Calu3 (cell line): ENCODE measurements at regions not wholly inside any gene's neighbourhood (a gene's known extent, or its start where the extent isn't known, plus 50 kb on each side); places are given as distances from the start of the nearest gene placed in this dataset.
A peak's percentile ranks its signal among the peaks of the same experiment; 100 is the strongest.

ENCODE experiments used
- BruUV-seq: library from RNA; stranded (reverse); fragments of 400-500 nt; replicated peaks from 2 replicates; lab custom pipeline; 2021; lab: Mats Ljungman, UMichigan
- CTCF ChIA-PET: fragments of 300-600 bp; sonication (Branson Sonifier 250); formaldehyde crosslinking; loops from one replicate; lab custom pipeline; 2022; ENCODE audit warnings: antibody characterized with exemption; lab: Charles Lee
- DNase-seq: peaks from one replicate; pipeline ENCODE4 v3.0.0; 2022
- H3K27ac Mint-ChIP-seq: one replicate; pipeline ENCODE4 v1.8.0; 2022; ENCODE audit warnings: mixed read lengths; ENCODE audit not compliant: unreplicated experiment
- H3K27me3 Mint-ChIP-seq: one replicate; pipeline ENCODE4 v1.8.0; 2022; ENCODE audit warnings: mixed read lengths; ENCODE audit not compliant: unreplicated experiment
- H3K36me3 Mint-ChIP-seq: one replicate; pipeline ENCODE4 v1.8.0; 2022; ENCODE audit warnings: mild to moderate bottlenecking, moderate library complexity, mixed read lengths; ENCODE audit not compliant: insufficient read depth, unreplicated experiment
- H3K4me1 Mint-ChIP-seq: one replicate; pipeline ENCODE4 v1.8.0; 2022; ENCODE audit warnings: mild to moderate bottlenecking, low read depth, mixed read lengths; ENCODE audit not compliant: unreplicated experiment
- H3K4me3 Mint-ChIP-seq: one replicate; pipeline ENCODE4 v1.8.0; 2022; ENCODE audit warnings: mild to moderate bottlenecking, low read depth, moderate library complexity, mixed read lengths; ENCODE audit not compliant: unreplicated experiment
- H3K9me3 Mint-ChIP-seq: one replicate; pipeline ENCODE4 v1.8.0; 2022; ENCODE audit warnings: low read depth, mixed read lengths; ENCODE audit not compliant: unreplicated experiment
- intact Hi-C: fragments of 100-400 bp; cut with micrococcal nuclease; formaldehyde crosslinking; loops from one replicate; pipeline ENCODE4 v1.10.0; 2022; ENCODE audit not compliant: unreplicated experiment
- TF ChIP-seq, protein P1 (sequence below): fragments of 200-600 bp; IDR thresholded peaks from one replicate; pipeline ENCODE4 v1.8.0; 2022; ENCODE audit warnings: antibody characterized with exemption; ENCODE audit not compliant: unreplicated experiment

- Mint-ChIP-seq H3K4me1 (peaks cover 8% of the 10 kb centered on the region), H3K4me3 (no peak overlapping the region), H3K27ac (no peak overlapping the region), H3K27me3 (no peaks in the 10 kb centered on the region), H3K9me3 (peaks cover 2% of the 10 kb centered on the region), H3K36me3 (no peaks in the 10 kb centered on the region)
- CTCF ChIA-PET, result no interaction called here
- no peak for DNase-seq
- intact Hi-C loops, result no loop called here
- BruUV-seq, result no TSS peak
- TF ChIP-seq, protein P1, sequence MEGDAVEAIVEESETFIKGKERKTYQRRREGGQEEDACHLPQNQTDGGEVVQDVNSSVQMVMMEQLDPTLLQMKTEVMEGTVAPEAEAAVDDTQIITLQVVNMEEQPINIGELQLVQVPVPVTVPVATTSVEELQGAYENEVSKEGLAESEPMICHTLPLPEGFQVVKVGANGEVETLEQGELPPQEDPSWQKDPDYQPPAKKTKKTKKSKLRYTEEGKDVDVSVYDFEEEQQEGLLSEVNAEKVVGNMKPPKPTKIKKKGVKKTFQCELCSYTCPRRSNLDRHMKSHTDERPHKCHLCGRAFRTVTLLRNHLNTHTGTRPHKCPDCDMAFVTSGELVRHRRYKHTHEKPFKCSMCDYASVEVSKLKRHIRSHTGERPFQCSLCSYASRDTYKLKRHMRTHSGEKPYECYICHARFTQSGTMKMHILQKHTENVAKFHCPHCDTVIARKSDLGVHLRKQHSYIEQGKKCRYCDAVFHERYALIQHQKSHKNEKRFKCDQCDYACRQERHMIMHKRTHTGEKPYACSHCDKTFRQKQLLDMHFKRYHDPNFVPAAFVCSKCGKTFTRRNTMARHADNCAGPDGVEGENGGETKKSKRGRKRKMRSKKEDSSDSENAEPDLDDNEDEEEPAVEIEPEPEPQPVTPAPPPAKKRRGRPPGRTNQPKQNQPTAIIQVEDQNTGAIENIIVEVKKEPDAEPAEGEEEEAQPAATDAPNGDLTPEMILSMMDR, result no peak
These were observed 296.6 kb upstream of the DAB2 start for GRCh38 chr5:39721394-39721793.

- no peaks in the 10 kb centered on the region for H3K36me3 Mint-ChIP-seq
- H3K4me1 Mint-ChIP-seq, result peaks cover 14% of the 10 kb centered on the region
- no peaks in the 10 kb centered on the region for H3K27me3 Mint-ChIP-seq
- no peak overlapping the region for H3K27ac Mint-ChIP-seq
- no peak overlapping the region for H3K4me3 Mint-ChIP-seq
- peaks cover 2% of the 10 kb centered on the region for H3K9me3 Mint-ChIP-seq
- TF ChIP-seq, protein P1, result no peak
- CTCF ChIA-PET, result no interaction called here
- intact Hi-C loops, result no loop called here
- DNase-seq, result no peak
- BruUV-seq, result no TSS peak
These were observed 295.4 kb upstream of the DAB2 start for GRCh38 chr5:39720136-39720535.

DNA sequence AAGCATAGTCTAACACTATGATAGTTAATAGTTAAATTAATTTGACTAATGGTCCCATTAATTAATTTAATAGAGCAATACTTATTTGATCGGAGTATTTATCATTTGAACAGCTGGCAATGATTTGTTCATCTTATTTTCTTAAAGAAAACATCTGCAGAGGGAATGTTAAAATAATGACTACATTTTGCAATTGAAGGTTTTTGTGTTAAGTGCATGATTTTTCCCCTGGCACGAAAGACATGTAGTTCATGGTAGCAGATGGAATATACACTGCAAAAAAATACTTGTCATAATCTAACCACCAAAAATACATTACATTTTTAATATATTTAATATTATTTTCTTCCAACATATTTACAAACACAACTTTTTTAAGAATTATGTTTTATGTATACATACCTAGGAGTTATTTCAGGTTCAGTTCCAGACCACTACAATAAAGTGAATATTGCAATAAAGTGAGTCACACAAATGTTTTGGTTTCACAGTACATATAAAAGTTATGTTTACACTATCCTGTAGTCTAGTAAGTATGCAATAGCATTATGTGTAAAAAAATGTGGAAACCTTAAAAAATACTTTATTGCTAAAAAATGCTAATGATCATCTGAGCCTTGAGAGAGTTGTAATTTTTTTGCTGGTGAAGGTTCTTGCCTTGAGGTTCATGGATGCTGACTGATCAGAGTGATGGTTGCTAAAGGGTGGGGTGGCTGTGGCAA lies 292.6 kb upstream of the DAB2 start:
- Mint-ChIP-seq H3K4me1 (peaks cover 30% of the 10 kb centered on the region), H3K27ac (no peak overlapping the region), H3K36me3 (no peaks in the 10 kb centered on the region), H3K4me3 (no peak overlapping the region), H3K27me3 (no peaks in the 10 kb centered on the region), H3K9me3 (peaks cover 2% of the 10 kb centered on the region)
- TF ChIP-seq, protein P1, result no peak
- no TSS peak for BruUV-seq
- DNase-seq, result no peak
- CTCF ChIA-PET, result no interaction called here
- intact Hi-C loops, result loop anchor here (10.0 kb wide), 2 partner anchors 447 to 1157 kb away; no protein-coding TSS in a partner anchor

DNA sequence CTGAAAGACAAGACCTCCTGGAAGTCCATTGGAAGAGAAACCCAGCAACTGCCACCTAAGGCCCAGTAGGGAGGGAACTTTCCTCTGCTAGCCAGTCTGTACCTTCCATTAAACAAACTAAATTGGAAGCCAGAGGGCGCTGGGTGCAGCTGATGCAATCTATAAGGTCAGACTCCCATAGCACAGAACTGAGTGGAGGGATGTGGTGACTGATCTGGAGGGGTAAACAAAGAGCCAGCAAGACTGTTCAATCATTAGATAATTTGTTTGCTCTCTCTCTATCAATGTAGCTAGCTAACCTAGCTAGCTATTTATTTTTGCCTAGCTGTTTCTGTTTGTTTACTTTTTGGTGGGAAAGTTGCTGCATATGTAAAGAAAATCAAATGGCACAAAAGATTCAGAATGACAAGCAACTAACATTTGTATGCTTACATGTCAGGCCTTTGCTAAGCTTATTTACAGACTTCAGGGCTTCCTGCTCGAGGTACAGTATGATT lies 291.8 kb upstream of the DAB2 start:
- TF ChIP-seq, protein P1, result no peak
- BruUV-seq, result no TSS peak
- no peaks in the 10 kb centered on the region for H3K36me3 Mint-ChIP-seq
- peak; percentile 58 for DNase-seq
- peaks cover 31% of the 10 kb centered on the region for H3K4me1 Mint-ChIP-seq
- CTCF ChIA-PET, result no interaction called here
- H3K27me3 Mint-ChIP-seq, result no peaks in the 10 kb centered on the region
- peaks cover 2% of the 10 kb centered on the region for H3K9me3 Mint-ChIP-seq
- H3K27ac Mint-ChIP-seq, result peak overlapping the region; percentile 75
- no peak overlapping the region for H3K4me3 Mint-ChIP-seq
- intact Hi-C loops, result loop anchor here (1.0 to 10.0 kb wide), 3 partner anchors 448 to 1158 kb away; no protein-coding TSS in a partner anchor
